A549 (cell line): ENCODE measurements at regions not wholly inside any gene's neighbourhood (a gene's known extent, or its start where the extent isn't known, plus 50 kb on each side); places are given as distances from the start of the nearest gene placed in this dataset.

ENCODE experiments used
- ATAC-seq, 2 experiments: fragments of 200-7000 bp in 1 of 2; fragments of >200 bp in 1 of 2; cut with Nextera tagmentation in 1 of 2; cut with Tn5 transposase in 1 of 2; 3 replicates each; pipeline versions ENCODE4 v1.8.0 to v1.9.1; 2018 to 2020; ENCODE audit warnings: mild to moderate bottlenecking in 1 of 2, moderate library complexity in 1 of 2
- CTCF ChIA-PET: fragments of 300-600 bp; sonication (Branson Sonifier 250); formaldehyde crosslinking; extraction: SDS; loops from one replicate; lab custom pipeline; 2021; ENCODE audit warnings: antibody characterized with exemption, inconsistent platforms; lab: Yijun Ruan, JAX
- POLR2A ChIA-PET: fragments of 350-600 bp; formaldehyde crosslinking; extraction: SDS; loops from one replicate; lab custom pipeline; 2021; ENCODE audit warnings: antibody characterized with exemption, inconsistent platforms; lab: Yijun Ruan, JAX
- DNase-seq, 2 experiments: peaks; one replicate each; pipeline versions ENCODE4 v3.0.0 to v3.0.0-alpha.2; 2011 to 2016; ENCODE audit warnings: low read depth in 1 of 2, low spot score in 1 of 2
- FAIRE-seq: peaks from 2 replicates; lab custom pipeline; 2011; peaks lifted over from hg19 to GRCh38; lab: Jason Lieb, UNC
- H3K27ac ChIP-seq, 2 experiments: fragments of >200 bp; sonication (Bioruptor Twin); formaldehyde crosslinking; 3 replicates each; pipeline ENCODE4 v1.5.1; 2016 to 2017
- H3K4me1 ChIP-seq: fragments of >200 bp; sonication (Bioruptor Twin); formaldehyde crosslinking; 3 replicates; pipeline ENCODE4 v1.6.1; 2016
- H3K4me2 ChIP-seq: fragments of >200 bp; sonication (Bioruptor Twin); formaldehyde crosslinking; 3 replicates; pipeline ENCODE4 v1.6.1; 2016
- H3K4me3 ChIP-seq: fragments of >200 bp; sonication (Bioruptor Twin); formaldehyde crosslinking; 3 replicates; pipeline ENCODE4 v1.5.1; 2016
- H3K9me3 ChIP-seq: fragments of >200 bp; sonication (Bioruptor Twin); formaldehyde crosslinking; 3 replicates; pipeline ENCODE4 v1.6.1; 2016
- ATOH8 ChIP-seq: fragments of 250-450 bp; sonication (Bioruptor Pico); IDR thresholded peaks from 2 replicates; pipeline ENCODE4 v1.5.0; 2020; ENCODE audit warnings: low read depth, mild to moderate bottlenecking, moderate library complexity
- CBX2 ChIP-seq: fragments of 200-600 bp; sonication (generic); IDR thresholded peaks from 2 replicates; pipeline ENCODE4 v1.6.1; 2016; ENCODE audit warnings: low read depth, mild to moderate bottlenecking, borderline replicate concordance
- CEBPB ChIP-seq, 2 experiments: fragments of >200 bp in 1 of 2; sonication (Bioruptor Twin) in 1 of 2; formaldehyde crosslinking in 1 of 2; IDR thresholded peaks; 2 replicates each; pipeline ENCODE4 v1.6.1; 2012 to 2016
- CHD2 ChIP-seq: fragments of 150-350 bp; IDR thresholded peaks from 2 replicates; pipeline ENCODE4 v1.6.1; 2014; ENCODE audit warnings: low read length; ENCODE audit not compliant: partially characterized antibody
- CHD4 ChIP-seq: fragments of 200-600 bp; sonication (generic); IDR thresholded peaks from 2 replicates; pipeline ENCODE4 v1.6.1; 2016; ENCODE audit warnings: antibody characterized with exemption, mild to moderate bottlenecking, borderline replicate concordance
- EHF ChIP-seq: fragments of 250-450 bp; sonication (Bioruptor Pico); IDR thresholded peaks from 2 replicates; pipeline ENCODE4 v1.5.0; 2020; ENCODE audit warnings: mild to moderate bottlenecking
- EHMT2 ChIP-seq: fragments of 200-600 bp; sonication (generic); IDR thresholded peaks from 2 replicates; pipeline ENCODE4 v1.6.1; 2016; ENCODE audit warnings: antibody characterized with exemption, low read depth, mild to moderate bottlenecking, moderate library complexity
- ESRRA ChIP-seq: fragments of 150-350 bp; IDR thresholded peaks from 2 replicates; pipeline ENCODE4 v1.6.1; 2014; ENCODE audit warnings: mild to moderate bottlenecking, low read length, borderline replicate concordance
- FOSB ChIP-seq: fragments of 250-450 bp; sonication (Bioruptor Pico); IDR thresholded peaks from 2 replicates; pipeline ENCODE4 v1.5.0; 2020; ENCODE audit warnings: mild to moderate bottlenecking, moderate library complexity
- FOSL2 ChIP-seq, 2 experiments: fragments of 450-650 bp in 1 of 2; fragments of >200 bp in 1 of 2; sonication (Bioruptor Twin) in 1 of 2; formaldehyde crosslinking; IDR thresholded peaks; 2 replicates each; pipeline versions ENCODE4 v1.5.0 to v1.6.1; 2016 to 2020; ENCODE audit warnings: mild to moderate bottlenecking in 1 of 2, moderate library complexity in 1 of 2
- FOXS1 ChIP-seq: fragments of 250-450 bp; sonication (Bioruptor Pico); IDR thresholded peaks from 2 replicates; pipeline ENCODE4 v1.5.0; 2020; ENCODE audit warnings: mild to moderate bottlenecking, moderate library complexity
- HEYL ChIP-seq: fragments of 250-450 bp; sonication (Bioruptor Pico); IDR thresholded peaks from 2 replicates; pipeline ENCODE4 v1.8.0; 2021; ENCODE audit warnings: mild to moderate bottlenecking, moderate library complexity
- HOXA7 ChIP-seq: fragments of 250-450 bp; sonication (Bioruptor Pico); IDR thresholded peaks from 2 replicates; pipeline ENCODE4 v1.5.0; 2020; ENCODE audit warnings: mild to moderate bottlenecking, moderate library complexity
- JUN ChIP-seq, 2 experiments: fragments of >200 bp; sonication (Bioruptor Twin); formaldehyde crosslinking; IDR thresholded peaks; 2 replicates in 1 of 2; 3 replicates in 1 of 2; pipeline ENCODE4 v1.6.1; 2016 to 2017
- JUNB ChIP-seq: fragments of >200 bp; sonication (Bioruptor Twin); formaldehyde crosslinking; IDR thresholded peaks from 2 replicates; pipeline ENCODE4 v1.6.1; 2016
- KDM1A ChIP-seq: fragments of 200-600 bp; sonication (generic); IDR thresholded peaks from 2 replicates; pipeline ENCODE4 v1.6.1; 2016; ENCODE audit warnings: low read depth, mild to moderate bottlenecking
- KDM5A ChIP-seq: fragments of 200-600 bp; sonication (generic); IDR thresholded peaks from 2 replicates; pipeline ENCODE4 v1.6.1; 2016; ENCODE audit warnings: antibody characterized with exemption, mild to moderate bottlenecking
- MYC ChIP-seq: IDR thresholded peaks from 2 replicates; pipeline ENCODE4 v1.6.1; 2012; ENCODE audit warnings: mild to moderate bottlenecking, inconsistent platforms, low read length, improper control_type of control experiment, borderline replicate concordance
- NPAS2 ChIP-seq: fragments of 250-450 bp; sonication (Bioruptor Pico); IDR thresholded peaks from 2 replicates; pipeline ENCODE4 v1.8.0; 2022; ENCODE audit warnings: mild to moderate bottlenecking, moderate library complexity, borderline replicate concordance
- PHF8 ChIP-seq: fragments of 200-600 bp; sonication (generic); IDR thresholded peaks from 2 replicates; pipeline ENCODE4 v1.6.1; 2016; ENCODE audit warnings: low read depth, mild to moderate bottlenecking, antibody characterized with exemption, moderate library complexity, borderline replicate concordance
- RFX5 ChIP-seq: fragments of 450-650 bp; IDR thresholded peaks from 2 replicates; pipeline ENCODE4 v1.7.1; 2014; ENCODE audit warnings: antibody characterized with exemption, mild to moderate bottlenecking, moderate library complexity
- RNF2 ChIP-seq: fragments of 200-600 bp; sonication (generic); IDR thresholded peaks from 2 replicates; pipeline ENCODE4 v1.6.1; 2016; ENCODE audit warnings: low read depth, mild to moderate bottlenecking, antibody characterized with exemption, moderate library complexity, borderline replicate concordance
- SREBF2 ChIP-seq: fragments of 450-650 bp; IDR thresholded peaks from 2 replicates; pipeline ENCODE4 v1.6.1; 2014; ENCODE audit warnings: mild to moderate bottlenecking, moderate library complexity
- USF2 ChIP-seq: fragments of 450-650 bp; IDR thresholded peaks from 2 replicates; pipeline ENCODE4 v1.6.1; 2014; ENCODE audit warnings: antibody characterized with exemption
- ZFP36 ChIP-seq: fragments of 450-650 bp; IDR thresholded peaks from 2 replicates; pipeline ENCODE4 v1.6.1; 2014; ENCODE audit warnings: borderline replicate concordance; ENCODE audit not compliant: partially characterized antibody
- ZSCAN20 ChIP-seq: fragments of 250-450 bp; sonication (Bioruptor Pico); IDR thresholded peaks from 2 replicates; pipeline ENCODE4 v1.8.0; 2022; ENCODE audit warnings: mild to moderate bottlenecking, moderate library complexity
- WGBS: methylation state at CpG from one replicate; pipeline ENCODE4 v1.1.6; 2017; ENCODE audit errors: missing lambda C conversion rate; 5-methylcytosine and 5-hydroxymethylcytosine counted together

GRCh38 chr13:106326751-106327150 lies 208.7 kb downstream of the EFNB2 start:
- CTCF ChIA-PET = no interaction called here
- H3K9me3 ChIP-seq = no peaks in the 10 kb centered on the region
- no peak for FAIRE-seq
- H3K4me2 ChIP-seq = no peak overlapping the region
- POLR2A ChIA-PET = no interaction called here
- no peak overlapping the region for H3K4me3 ChIP-seq
- no peak for TF ChIP-seq FOSB
- TF ChIP-seq JUN (IDR thresholded peaks at IDR 0.05) = no peak
- TF ChIP-seq EHF (CRISPR knock-in tag) = no peak
- TF ChIP-seq RFX5 = no peak
- TF ChIP-seq ATOH8 (CRISPR knock-in tag) = no peak
- H3K4me1 ChIP-seq = no peaks in the 10 kb centered on the region
- no peak overlapping the region for H3K27ac ChIP-seq
- 37% methylated on average over 4 of the region's 4 CpGs for WGBS
- no peak for DNase-seq
- no peak for ATAC-seq

DNA sequence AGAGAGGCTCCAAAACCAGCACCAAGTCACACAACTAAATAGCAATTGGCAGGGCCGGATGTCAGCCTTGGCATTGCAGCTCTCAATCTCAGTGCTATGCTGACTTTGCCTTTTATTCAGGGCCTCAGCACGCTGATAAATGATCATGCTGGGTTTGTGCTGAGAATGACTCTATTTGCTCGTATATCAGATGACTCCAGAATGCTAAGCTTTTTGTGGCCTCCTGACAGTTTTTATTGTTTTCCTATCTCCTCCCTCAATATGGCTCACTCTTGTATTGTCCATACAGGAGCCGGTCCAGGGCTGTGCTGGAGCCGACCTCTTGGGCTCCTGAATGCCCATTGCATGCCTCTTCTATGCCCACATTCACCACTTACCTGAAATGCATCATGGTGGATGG lies 211.0 kb downstream of the EFNB2 start:
- ATAC-seq = no peak
- no peak overlapping the region for H3K4me2 ChIP-seq

GRCh38 chr13:106322628-106323027 lies 212.8 kb downstream of the EFNB2 start:
- Histone ChIP-seq H3K4me1 (0 out of 3 replicates have a peak, but pooled peaks cover 9% of the 10 kb centered on the region), H3K4me3 (no peak overlapping the region), H3K27ac (no peak overlapping the region), H3K9me3 (no peaks in the 10 kb centered on the region), H3K4me2 (no peak overlapping the region)
- no peak for DNase-seq
- FAIRE-seq = no peak
- POLR2A ChIA-PET = no interaction called here
- no peak for ATAC-seq
- CTCF ChIA-PET = interaction anchor here (1.4 kb wide), 1 partner anchor 13 kb away, joined by 4 read pairs; no protein-coding TSS in a partner anchor
- no peak for TF ChIP-seq RNF2
- TF ChIP-seq ZFP36 = peak; percentile 79

More for the DNA sequence above, 211.0 kb downstream of the EFNB2 start:
- TF ChIP-seq EHF (CRISPR knock-in tag) (no peak), KDM1A (no peak), ESRRA (no peak), SREBF2 (no peak), NPAS2 (CRISPR knock-in tag) (no peak), ZSCAN20 (no peak), HOXA7 (no peak), CEBPB (IDR thresholded peaks at IDR 0.05) (no peak), CHD4 (no peak), HEYL (CRISPR knock-in tag) (no peak), PHF8 (no peak), CBX2 (no peak), FOXS1 (CRISPR knock-in tag) (no peak)
- WGBS = 23% methylated on average over 4 of the region's 5 CpGs
- Histone ChIP-seq H3K4me1 (0 out of 3 replicates have a peak, but pooled peaks cover 2% of the 10 kb centered on the region), H3K27ac (no peak overlapping the region), H3K9me3 (no peaks in the 10 kb centered on the region), H3K4me3 (no peak overlapping the region)
- ChIA-PET CTCF (no interaction called here), POLR2A (no interaction called here)
- DNase-seq (no peak), FAIRE-seq (no peak)

DNA sequence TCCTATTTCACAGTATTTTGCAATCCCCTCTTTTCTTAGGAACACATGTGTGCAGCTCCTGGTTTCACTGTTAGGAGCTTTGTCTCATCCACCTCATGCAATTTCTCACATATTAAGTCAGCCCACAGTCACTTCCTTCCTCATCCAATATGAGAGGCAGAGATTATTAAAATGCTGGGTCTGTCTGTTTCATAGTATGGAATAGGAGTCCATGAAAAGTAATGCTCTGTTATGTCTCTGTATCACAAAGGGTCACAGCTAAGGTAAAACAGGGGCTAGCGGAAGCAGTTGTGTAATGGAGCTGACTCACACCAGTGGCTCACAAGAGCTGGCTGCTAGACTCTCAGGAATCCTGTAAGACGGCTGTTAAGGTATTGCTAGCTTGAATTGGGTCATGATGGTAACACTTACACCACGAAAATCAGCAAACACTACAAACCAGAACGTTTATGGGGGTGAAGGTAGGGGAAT lies 216.5 kb downstream of the EFNB2 start:
- ChIA-PET POLR2A (interaction anchor here (0.8 kb wide), 1 partner anchor 215 kb away, joined by 4 read pairs; no protein-coding TSS in a partner anchor), CTCF (interaction anchor here (1.0 to 1.6 kb wide), 2 partner anchors 45 to 908 kb away, joined by 3 read pairs; no protein-coding TSS in a partner anchor)
- FAIRE-seq (no peak), DNase-seq (peak; percentile 4 to 47), ATAC-seq (peak; percentile 60 to 85; a peak in 5 of 6 replicates)
- Histone ChIP-seq H3K4me2 (peak overlapping the region; percentile 38; the same call in 2 of the 3 replicates), H3K4me1 (0 out of 3 replicates have a peak, but pooled peaks cover 9% of the 10 kb centered on the region), H3K9me3 (no peaks in the 10 kb centered on the region), H3K4me3 (no peak overlapping the region), H3K27ac (0 out of 6 replicates have a peak overlapping the region, but pooled peaks of 1 of the 2 experiments have one; percentile 43)
- WGBS = 7% methylated on average over 4 of the region's 4 CpGs
- no peak for TF ChIP-seq JUNB
- TF ChIP-seq MYC = no peak
- TF ChIP-seq USF2 = no peak
- TF ChIP-seq FOSL2 (IDR thresholded peaks at IDR 0.05) = 0 out of 2 replicates have a peak, but pooled peaks have one; percentile 7
- no peak; the same call in 1 of the 2 replicates for TF ChIP-seq FOSL2 (CRISPR knock-in tag; IDR thresholded peaks at IDR 0.05)
- TF ChIP-seq CEBPB (IDR thresholded peaks at IDR 0.05) = peak; percentile 45 to 63; a peak in 3 of 4 replicates
- TF ChIP-seq KDM5A = no peak
- no peak for TF ChIP-seq CHD2
- no peak for TF ChIP-seq EHF (CRISPR knock-in tag)
- no peak for TF ChIP-seq EHMT2
